NCI-H446 (cell line): ENCODE measurements at regions not wholly inside any gene's neighbourhood (a gene's known extent, or its start where the extent isn't known, plus 50 kb on each side); places are given as distances from the start of the nearest gene placed in this dataset.

Experiments used
- DNase-seq, 2 experiments: peaks; one replicate each; lab custom pipeline; 2025; lab: John Stamatoyannopoulos, UW

DNA sequence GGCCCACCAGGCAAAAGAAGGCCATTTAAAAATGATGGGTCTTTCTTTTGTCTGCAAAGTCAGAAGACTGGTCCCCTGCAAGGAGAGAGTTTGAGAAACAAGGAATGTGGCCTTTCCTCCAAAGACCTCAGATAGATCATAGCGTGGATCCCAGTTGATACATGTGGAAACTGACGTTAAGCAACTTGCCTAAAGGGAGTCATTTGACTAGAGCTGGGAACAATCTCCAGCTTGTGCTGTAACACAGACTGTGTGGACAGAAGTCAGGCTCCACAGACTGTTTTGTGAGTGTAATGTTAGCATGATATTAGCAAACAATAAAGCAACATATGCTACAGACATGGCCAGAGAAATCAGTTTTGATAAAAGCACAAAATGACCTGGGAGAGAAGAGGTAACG, 140.4 kb upstream of the CITED2 start:
- DNase-seq: no peak

DNA sequence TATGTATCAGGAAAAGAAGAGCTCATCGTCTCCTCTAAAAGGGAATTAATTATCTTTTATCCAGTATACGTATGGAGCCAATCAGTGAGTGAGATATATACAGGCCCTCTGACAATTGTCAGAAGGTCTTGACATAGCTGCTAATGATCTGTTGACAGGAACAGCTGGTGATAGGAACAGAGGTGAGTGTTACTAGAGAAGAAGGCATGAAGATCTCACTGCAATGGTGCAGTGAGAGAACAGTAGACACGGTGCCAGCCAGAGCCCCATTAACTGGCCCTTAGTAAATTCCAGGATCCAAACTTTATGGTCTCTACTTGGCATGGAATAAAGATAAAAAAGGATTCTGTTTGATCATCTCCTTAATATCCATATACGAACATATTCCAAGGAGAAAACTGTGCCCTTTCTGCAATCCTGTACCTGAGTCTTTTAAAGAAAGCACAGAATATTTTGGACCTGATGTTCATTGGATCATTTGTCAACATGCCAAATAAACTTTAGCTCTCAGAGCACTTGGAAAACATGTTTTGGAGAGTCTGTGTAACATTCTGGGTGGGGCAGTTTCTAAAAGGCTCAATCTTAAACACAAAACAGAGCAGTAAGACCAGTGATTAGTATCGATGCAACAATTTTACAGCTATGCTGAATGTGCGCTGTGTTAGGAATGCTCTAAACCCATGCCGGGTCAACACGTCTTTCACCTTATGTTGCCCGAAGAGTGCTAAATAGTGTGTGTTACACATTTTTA, 135.8 kb upstream of the CITED2 start:
- DNase-seq: peak in 1 of 2 experiments; percentile 1

DNA sequence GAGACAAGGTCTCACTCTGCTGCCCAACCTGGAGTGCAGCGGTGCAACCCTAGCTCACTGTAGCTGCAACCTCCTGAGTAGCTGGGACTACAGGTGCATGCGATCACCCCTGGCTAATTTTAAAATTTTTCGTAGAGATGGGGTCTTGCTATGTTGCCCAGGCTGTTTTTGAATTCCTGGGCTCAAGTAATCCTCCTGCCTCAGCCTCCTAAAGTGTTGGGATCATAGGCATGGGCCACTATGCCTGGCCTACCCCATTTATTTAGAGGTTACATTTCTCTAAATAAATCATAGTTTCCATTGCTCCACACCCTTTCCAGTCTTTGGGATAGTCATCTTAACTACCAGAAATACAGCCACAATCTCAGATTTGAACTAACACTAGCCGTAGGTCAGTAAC, 134.7 kb upstream of the CITED2 start:
- DNase-seq: no peak

DNA sequence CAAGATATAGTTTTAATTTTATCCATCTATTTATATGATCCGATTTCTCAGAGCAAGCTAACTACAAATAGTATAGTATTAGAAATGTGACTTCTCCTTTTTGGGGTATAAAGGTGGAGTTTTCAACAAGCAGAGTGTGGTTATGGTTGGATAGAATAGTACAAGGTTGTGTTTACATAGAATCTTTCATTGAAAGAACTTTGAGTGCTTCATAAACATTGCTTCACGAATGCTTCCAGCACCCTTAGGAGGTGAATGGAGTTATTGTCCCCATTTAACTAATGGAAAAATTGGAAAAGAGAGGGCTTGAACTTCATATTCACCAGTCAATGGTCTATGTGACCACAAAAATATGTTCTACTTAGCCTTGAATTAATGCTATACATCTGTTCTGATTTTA, 134.1 kb upstream of the CITED2 start:
- DNase-seq: no peak

DNA sequence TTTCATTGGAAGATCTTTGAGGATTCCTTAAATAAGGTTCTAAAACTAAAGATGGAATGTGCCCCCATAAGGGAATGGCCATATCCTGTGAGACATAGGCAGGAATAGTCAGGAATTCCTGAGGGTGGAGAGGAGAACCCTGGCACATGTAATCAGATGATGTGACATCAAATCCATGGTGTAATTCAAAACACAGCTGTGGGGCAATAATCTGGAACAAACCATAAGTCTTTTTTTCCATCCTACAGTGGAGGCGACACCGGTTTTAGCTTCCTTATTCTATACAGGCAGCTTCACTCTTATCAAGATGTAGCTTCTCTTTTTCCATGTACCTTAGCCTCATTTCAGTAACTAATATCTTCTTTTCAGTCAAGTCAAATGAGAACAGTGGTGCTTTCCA, 133.6 kb upstream of the CITED2 start:
- no peak for DNase-seq

DNA sequence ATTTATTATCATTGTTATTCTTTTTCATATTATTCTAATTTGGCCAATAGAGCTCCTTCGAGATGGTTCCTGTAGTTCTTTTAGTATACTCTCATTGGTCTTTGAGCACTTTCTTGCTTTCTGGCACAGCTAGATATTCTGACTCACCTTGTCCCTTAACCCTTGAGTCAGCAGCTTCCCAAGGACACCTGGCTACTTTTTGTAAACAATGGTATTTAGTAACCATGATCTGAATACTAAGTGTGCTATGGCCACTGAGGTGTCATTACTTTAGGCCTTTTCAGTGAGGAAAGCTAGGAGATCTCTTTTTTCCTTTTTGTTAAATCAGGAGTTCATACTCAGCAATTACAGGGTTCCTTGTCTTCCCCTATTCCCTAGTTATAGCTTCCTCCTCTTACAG, 126.5 kb upstream of the CITED2 start:
- DNase-seq: no peak

DNA sequence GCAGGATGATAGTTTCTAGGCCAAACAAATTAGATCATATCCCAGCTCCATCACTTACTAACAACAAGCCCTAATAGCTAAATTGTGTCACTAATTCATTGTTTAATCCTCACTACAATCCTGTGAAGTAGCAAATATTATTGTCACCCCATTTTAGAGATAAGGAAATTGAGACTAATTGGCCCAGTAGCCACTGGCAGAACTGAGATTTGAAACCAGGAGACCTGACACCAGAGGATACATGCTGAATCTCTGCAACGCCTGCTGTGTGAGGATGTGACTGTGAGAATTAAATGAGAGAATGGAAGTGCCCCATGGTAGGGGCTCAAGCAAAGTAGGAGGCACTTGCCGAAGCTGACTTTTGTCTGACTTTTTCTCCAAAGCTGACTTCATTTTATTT, 124.3 kb upstream of the CITED2 start:
- no peak for DNase-seq

DNA sequence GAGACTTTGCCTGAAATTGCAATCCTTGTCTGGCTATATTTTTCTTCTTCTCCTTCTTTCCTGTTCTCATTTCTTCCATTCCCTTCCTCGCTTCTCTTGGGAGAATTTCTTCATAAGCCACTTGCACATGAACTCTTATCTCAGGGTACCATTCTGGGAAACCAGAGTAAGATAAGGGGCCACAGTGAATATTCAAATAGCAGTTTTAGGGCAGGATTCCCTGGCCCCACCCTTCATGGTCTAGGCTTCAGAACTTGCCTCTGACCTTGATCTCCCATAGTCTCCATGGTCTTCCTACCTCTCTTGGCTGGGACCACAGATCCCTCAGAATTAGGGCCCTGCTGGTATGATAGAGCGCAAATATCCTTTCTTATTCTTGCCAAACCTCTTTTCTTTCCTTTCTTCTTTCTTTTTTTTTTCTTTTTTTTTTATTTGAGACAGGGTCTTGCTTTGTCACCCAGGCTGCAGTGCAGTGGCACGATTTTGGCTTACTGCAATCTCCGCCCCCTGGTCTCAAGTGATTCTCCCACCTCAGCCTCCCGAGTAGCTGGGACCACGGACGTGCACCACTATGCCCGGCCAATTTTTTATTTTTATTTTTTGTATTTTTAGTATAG, 123.0 kb upstream of the CITED2 start:
- DNase-seq: no peak

DNA sequence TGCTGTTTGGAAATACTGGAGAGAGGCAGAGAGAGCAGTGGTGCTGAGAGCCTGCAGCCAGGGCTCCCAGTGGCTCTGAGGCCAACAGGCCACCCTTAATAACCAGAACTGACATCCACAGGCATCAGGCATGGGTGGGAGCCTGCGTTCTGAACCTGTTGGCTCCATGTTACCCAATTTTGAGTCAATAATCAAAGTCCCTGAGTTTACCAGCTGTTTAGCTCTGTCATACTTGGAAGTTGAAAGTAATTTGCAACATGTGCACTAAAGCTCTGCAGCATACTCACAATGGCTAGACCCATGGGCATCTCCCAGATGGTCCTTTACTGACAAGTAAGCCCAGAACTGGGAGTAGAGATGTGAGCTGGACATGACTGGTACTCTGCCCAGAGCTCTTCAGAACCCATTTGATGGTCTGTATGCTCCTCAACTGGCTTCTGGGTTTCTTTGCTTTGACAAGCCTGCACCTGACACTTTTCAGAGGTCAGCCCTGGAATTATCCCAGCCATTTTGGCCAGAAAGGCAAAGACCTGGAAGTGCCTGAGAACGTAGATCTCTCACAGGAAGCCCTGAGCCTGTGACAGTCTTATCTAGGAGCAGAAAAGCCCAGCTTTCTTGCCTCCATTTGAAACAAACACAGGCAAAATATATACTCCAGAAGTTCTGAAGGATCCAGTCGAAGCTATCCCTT, 122.4 kb upstream of the CITED2 start:
- DNase-seq: no peak

DNA sequence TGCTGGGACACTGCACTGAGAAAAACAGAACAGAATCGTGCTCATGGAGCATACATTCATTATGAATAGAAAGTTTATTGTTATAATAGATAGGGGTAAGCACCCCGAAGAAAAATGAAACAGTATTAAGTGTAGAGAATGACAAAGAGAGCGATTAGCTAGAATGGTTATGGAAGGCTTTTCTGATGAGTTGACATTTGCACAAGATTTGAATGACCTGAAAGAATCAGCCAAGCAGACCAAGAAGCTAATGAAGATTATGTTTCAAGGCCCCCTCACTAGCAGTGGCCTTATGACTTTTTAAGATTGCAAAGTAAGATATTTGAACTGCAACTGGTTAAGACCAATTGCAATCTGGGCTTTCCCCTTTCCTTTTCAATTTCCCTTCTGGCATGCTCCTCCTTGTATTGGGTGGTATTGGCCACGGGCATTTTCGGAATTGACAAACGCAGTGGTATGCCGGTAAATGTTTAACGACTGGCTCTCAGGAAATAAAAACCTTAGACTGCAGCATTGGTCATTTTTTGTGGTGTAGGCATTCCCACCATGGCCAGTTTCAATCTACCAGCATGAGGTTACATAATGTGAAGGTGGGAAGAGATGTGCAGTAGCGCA, 120.0 kb upstream of the CITED2 start:
- DNase-seq: no peak

DNA sequence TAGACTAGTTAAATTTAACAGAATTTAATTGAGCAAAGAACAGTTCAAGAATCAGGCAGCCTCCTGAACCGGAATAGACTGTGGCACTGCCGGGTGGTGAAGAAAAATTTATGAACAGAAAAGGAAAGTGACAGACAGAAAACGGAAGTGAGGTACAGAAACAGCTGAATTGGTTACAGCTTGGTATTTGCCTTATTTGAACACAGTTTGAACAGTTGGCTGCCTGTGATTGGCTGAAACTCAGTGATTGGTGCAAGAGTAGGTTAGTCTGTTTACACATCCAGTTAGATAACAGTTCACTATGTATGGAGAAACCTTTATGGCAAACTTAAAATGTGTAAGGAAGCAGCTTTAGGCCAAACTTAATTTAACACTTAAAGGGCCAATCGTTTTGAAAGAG, 116.0 kb upstream of the CITED2 start:
- no peak for DNase-seq

DNA sequence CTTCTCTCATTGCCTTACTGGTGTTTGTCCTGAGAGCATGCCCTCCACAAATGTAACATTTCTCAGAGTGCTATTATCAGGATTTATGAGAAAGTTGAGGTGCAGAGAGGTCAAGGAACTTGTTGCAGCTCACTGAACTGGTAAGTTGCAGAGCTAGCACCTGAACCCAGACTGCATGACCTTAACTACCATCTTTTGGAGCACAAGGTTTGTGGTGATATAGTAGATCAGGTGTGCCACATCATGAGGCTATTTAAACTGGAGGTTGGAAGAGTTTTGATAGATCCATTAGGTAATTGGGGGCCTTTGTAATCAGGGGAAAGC, 112.0 kb upstream of the CITED2 start:
- DNase-seq: no peak

DNA sequence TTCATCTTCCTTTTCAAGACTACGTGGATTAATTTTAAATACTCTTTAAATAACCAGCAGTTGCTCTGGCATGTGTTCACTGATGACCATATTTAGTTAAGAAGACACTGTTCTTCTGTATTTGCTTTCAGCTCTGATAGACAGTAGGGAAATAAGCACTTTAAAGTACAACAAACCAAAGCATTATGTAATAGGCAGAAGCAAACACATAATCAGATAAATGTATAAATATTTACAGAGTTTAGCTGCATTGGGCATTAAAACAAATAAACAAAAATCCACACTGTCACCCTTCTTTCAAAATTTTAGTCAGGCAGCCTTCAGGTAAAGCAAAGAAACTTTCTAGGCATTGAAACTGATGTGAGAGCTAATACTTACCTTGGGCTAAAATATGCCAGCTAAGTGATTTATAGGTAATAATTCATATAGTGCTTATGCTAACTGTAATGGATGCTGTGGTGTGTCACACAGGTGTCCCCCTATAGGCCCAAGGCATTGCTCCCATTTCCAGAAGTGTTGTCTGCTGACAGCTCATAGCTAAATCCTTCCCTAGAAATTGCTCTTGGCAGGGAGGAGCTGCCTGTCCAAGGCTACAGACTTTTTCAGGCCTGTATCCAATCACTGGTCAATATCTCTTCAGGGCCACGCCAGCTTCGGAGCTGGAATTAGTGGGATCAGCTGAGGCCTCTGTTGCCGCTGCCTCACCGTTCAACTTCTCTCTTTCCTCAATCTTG, 111.5 kb upstream of the CITED2 start:
- no peak for DNase-seq

DNA sequence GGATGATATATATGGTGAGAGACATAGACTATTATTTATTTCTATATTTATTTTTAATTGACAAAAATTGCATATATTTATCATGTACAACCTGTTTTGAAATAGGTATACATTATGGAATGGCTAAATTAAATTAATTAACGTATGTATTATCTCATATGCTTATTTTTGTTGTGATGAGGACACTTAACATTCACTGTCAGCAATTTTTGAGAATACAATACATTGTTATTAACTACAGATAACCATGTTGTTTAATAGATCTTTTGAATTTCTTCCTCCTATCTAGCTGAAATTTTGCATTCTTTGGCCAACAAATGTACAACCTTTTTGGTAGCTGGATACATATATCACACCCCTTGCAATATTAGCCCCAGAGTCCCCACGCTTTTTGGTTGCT, 110.7 kb upstream of the CITED2 start:
- no peak for DNase-seq

DNA sequence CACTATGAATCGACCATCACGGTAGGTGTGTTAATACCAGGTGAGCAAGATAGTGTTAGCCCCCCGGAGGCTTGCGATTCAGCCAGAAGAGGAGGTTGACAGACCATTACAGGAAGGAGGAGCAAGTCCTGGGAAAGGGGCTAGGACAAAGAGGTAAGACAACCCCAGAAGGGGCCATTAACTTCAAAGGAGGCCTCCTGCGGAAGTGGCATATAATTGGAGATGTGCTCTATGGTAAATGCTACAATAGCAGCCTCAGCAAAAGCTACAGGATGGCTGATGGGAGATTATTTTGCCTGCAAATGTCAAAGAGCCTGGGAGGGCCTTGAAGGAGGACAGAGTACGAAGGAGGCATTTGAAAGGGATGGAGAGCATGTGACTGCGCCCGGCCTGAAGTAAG, 108.6 kb upstream of the CITED2 start:
- no peak for DNase-seq

DNA sequence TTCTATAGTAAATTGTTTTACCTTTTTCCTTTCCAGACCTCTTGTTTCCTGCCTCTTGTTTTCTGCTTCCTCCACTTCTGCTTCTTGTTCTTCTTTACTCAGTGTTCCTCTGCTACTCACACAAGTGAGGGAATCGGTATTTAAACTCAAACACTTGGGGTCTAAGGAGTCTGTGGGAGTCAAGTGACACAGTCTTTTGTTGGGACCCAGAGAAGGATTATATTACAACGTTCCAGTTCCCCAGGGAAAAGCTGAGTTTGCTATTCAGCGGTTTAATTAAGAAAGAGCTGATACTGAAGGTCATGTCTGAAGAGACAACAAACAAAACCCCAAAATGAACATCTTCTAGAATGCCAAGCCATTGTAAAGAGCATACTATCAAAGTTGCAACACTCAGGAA, 107.8 kb upstream of the CITED2 start:
- no peak for DNase-seq

DNA sequence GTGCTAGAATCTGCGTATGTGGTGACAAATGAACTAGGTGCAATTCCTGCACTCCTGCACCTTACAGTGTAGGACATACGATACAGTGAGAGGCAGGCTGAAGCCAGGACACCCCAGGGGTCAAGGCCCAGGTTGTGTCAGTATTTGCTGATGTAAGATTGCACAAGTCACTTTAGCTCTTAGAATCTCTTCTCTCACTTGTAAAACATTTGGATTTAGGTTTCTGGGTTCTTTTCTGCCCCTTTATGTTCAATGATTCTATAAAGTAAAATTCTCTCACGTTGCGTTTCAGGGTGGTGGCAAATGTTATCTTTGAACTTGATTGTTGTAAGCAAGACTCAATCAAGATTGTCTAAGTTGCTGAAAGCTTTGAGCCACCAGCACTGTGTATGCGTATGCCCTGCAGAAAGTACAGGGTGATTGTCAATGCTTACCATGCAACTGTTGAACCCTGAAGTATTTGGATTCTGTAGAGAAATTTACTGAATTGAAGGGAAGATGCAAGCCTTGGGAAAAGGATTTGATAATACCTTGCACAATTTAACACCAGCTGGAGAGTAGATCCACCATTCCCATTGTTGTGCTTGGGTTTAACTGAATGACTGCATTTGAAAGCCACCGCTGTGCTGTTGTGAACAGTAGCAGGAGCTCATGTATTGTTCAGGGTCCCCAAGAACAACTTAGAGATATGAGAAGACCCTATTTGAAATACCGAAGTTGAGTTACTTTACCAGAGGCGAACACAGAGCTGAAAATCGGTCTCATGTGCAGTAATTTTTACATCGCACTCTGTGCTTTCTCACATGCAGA, 106.1 kb upstream of the CITED2 start:
- DNase-seq: no peak

DNA sequence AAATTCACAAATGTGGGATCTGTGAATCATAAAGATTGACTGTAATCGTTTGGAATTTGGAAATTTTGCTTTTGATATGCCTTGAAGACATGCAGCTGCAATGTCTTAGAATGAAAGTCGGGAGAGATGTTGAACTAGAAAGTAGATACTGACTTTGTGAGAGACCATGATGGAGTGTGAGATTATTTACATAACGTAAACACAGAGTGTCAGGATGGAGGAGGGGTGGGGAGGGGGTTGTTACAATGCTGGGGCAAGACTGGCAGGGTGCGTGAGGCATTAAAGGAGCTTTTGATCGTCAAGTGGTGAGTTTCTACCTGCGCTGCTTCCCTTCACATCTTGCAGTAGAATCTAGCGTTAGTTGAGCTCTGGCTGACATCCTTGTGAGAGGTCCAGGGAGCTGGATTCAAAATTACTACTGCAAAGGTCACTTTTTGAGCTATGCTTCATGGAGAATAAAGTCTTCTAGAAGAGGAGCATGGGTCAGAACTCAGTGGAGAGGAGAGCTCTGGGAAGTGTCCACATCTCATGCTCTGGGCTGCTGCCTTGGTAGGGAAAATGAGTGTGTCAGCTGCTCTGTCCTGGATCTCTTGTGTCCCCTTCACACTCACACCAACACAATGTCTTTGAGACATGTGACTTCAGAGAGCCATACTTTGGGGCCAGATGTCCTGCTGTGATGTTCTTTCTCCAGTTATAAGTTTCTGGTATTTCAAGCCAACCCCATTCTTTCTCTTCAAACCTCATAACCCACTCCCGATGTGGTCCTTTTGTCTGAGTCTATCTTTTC, 105.2 kb upstream of the CITED2 start:
- no peak for DNase-seq

DNA sequence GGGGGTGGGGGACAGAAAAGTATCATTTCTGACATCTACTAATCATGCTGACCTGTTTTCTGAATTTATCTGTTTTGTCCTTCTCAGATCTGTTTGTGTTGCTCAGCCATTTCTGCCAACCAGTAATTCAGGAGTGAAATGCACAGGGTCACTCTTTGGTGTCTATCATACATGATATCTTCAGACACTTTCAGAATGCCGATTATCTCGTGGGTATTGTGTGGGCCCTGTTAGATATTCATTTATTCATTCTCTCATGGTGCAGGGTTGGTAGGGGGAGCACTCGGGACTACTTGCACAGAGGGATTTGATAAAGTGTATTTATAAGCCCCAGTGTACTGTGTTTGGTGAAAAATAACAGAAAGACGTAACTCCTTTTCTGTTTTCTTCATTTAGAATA, 101.2 kb upstream of the CITED2 start:
- DNase-seq: no peak

DNA sequence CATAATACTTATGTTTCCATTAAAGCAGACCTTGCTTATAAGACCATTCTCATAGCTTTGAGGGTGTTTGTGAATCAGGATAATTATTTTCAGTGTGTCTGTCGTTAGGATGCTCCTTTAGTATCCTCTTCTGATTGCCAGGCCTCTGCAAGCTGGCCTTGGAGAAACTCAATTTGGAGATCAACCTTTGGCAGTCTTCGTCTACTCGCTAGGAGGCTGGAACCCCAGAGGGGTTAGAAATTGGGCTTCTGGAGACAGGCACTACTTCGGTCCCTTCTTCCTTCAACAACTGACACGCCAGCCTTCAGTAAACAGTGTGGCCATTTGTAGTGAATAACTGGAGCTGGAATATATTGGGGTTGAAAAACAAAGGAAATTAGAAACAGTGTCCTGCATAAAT, 100.8 kb upstream of the CITED2 start:
- peak in 1 of 2 experiments; percentile 26 for DNase-seq
